ENCODE measurements at regions not wholly inside any gene's neighbourhood (a gene's known extent, or its start where the extent isn't known, plus 50 kb on each side); places are given as distances from the start of the nearest gene placed in this dataset.
A peak's percentile ranks its signal among the peaks of the same experiment; 100 is the strongest.

DNA sequence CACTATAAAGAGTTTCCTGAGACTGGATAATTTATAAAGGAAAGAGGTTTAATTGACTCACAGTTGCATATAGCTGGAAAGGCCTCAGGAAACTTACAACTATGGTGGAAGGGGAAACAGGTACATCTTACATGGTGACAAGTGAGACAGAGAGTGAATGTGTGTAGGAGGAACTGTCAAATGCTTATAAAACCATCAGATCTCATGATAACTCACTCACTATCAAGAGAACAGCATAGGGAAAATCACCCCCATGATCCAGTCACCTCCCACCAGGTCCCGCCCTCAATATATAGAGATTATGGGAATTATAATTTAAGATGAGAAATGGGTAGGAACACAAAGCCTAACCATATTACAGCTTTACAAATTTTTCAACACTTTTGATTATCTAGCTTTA is 266.0 kb downstream of the DTHD1 start:
- ChIA-PET CTCF (no interaction called here), POLR2A (no interaction called here)
- intact Hi-C loops (cut with micrococcal nuclease), result no loop called here

DNA sequence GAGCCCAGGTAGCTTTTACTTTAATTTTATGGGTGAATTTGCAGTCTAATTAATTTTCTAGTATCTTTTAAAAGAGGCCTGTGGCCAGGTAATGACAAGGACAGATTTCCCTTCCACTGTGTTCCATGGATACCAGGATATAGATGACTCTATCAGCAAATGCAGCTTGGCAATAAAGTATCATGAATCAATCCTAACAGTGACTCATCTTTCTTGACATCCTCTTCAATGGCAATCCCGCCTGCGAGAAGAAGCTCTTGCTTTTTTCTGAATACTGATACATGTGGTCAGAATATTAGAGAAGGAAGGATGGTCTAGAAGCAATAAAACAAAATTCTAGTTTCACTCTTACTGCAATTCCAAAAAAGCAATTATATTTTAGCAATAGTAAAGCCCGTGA is 267.8 kb downstream of the DTHD1 start:
- CTCF ChIA-PET, result no interaction called here
- Mint-ChIP-seq H3K27me3 (peaks cover 2% of the 10 kb centered on the region), H3K36me3 (ENCODE audit: low read depth) (no peaks in the 10 kb centered on the region), H3K4me1 (ENCODE audit: low read depth) (peaks cover 10% of the 10 kb centered on the region), H3K9me3 (no peaks in the 10 kb centered on the region), H3K27ac (no peak overlapping the region), H3K4me3 (no peak overlapping the region)
- POLR2A ChIA-PET, result no interaction called here
- TF ChIP-seq, protein P1, sequence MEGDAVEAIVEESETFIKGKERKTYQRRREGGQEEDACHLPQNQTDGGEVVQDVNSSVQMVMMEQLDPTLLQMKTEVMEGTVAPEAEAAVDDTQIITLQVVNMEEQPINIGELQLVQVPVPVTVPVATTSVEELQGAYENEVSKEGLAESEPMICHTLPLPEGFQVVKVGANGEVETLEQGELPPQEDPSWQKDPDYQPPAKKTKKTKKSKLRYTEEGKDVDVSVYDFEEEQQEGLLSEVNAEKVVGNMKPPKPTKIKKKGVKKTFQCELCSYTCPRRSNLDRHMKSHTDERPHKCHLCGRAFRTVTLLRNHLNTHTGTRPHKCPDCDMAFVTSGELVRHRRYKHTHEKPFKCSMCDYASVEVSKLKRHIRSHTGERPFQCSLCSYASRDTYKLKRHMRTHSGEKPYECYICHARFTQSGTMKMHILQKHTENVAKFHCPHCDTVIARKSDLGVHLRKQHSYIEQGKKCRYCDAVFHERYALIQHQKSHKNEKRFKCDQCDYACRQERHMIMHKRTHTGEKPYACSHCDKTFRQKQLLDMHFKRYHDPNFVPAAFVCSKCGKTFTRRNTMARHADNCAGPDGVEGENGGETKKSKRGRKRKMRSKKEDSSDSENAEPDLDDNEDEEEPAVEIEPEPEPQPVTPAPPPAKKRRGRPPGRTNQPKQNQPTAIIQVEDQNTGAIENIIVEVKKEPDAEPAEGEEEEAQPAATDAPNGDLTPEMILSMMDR (IDR thresholded peaks at IDR 0.05), result no peak
- DNase-seq (no peak), ATAC-seq (no peak)
- intact Hi-C loops (cut with micrococcal nuclease), result no loop called here

More for the DNA sequence above, 266.0 kb downstream of the DTHD1 start:
- H3K4me1 Mint-ChIP-seq (ENCODE audit: low read depth), result peaks cover 10% of the 10 kb centered on the region
- H3K27me3 Mint-ChIP-seq, result peaks cover 2% of the 10 kb centered on the region
- TF ChIP-seq, protein P1 (IDR thresholded peaks at IDR 0.05), result no peak
- no peak for ATAC-seq
- no peaks in the 10 kb centered on the region for H3K9me3 Mint-ChIP-seq
- DNase-seq, result no peak
- H3K36me3 Mint-ChIP-seq (ENCODE audit: low read depth), result no peaks in the 10 kb centered on the region
- no peak overlapping the region for H3K4me3 Mint-ChIP-seq
- H3K27ac Mint-ChIP-seq, result no peak overlapping the region

DNA sequence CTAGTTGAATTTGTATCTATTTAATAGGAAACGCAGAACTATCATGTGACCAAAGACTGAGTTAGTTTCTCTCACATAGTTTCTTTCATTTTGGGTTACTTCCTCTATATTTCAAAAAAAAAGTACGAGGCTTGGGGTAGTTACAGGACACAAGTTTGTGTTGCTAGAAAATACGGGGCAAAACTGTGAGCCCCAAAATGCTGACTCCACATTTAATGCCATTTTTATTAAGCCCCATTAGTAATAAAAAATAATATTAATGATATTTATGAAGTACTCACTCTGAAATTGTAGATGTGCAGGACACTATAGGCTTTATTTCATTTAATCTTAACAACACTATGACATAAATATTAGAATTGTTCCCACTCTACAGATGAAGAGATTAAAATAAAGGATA is 268.6 kb downstream of the DTHD1 start:
- no peaks in the 10 kb centered on the region for H3K9me3 Mint-ChIP-seq
- no peak overlapping the region for H3K27ac Mint-ChIP-seq
- CTCF ChIA-PET, result interaction anchor here (0.8 kb wide), 1 partner anchor 36 kb away, joined by 3 read pairs; no protein-coding TSS in a partner anchor

DNA sequence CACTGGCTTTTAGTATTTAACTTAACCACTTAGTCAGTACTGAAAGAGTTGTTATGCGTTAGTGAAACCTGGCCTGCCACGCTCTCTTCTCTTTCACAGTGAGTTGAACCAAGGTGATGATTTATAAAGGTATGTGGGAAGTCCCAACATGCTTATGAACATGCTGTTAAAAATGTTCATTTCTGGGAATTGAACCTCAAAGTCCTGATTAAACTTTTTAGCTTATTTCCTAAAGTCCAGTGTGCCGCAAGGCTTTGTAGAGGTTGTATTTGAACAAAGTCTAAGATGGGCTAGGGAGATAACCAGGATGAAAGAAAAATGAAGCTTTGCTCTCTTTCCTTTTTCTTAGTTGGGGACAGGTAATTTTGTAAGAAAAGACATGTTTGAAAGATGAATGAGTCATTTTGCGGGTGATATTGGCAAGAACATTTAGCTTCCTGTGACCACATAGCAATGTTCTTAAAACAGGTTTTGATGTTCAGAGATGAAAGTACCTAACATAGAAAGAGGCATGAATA is 270.3 kb downstream of the DTHD1 start:
- ChIA-PET CTCF (interaction anchor here (0.8 kb wide), 1 partner anchor 152 kb away, joined by 3 read pairs; no protein-coding TSS in a partner anchor), POLR2A (no interaction called here)
- Mint-ChIP-seq H3K9me3 (no peaks in the 10 kb centered on the region), H3K27me3 (peaks cover 2% of the 10 kb centered on the region), H3K27ac (peak overlapping the region; percentile 50), H3K4me3 (no peak overlapping the region), H3K4me1 (ENCODE audit: low read depth) (peaks cover 10% of the 10 kb centered on the region), H3K36me3 (ENCODE audit: low read depth) (no peaks in the 10 kb centered on the region)
- intact Hi-C loops (cut with micrococcal nuclease), result no loop called here
- TF ChIP-seq, protein P1 (IDR thresholded peaks at IDR 0.05), result no peak
- ATAC-seq, result peak; percentile 92
- peak; percentile 56 for DNase-seq

More for the DNA sequence above, 268.6 kb downstream of the DTHD1 start:
- Mint-ChIP-seq H3K36me3 (ENCODE audit: low read depth) (no peaks in the 10 kb centered on the region), H3K4me3 (no peak overlapping the region), H3K4me1 (ENCODE audit: low read depth) (peaks cover 10% of the 10 kb centered on the region), H3K27me3 (peaks cover 2% of the 10 kb centered on the region)
- TF ChIP-seq, protein P1 (IDR thresholded peaks at IDR 0.05), result no peak
- ATAC-seq (no peak), DNase-seq (no peak)
- intact Hi-C loops (cut with micrococcal nuclease), result no loop called here
- POLR2A ChIA-PET, result no interaction called here

DNA sequence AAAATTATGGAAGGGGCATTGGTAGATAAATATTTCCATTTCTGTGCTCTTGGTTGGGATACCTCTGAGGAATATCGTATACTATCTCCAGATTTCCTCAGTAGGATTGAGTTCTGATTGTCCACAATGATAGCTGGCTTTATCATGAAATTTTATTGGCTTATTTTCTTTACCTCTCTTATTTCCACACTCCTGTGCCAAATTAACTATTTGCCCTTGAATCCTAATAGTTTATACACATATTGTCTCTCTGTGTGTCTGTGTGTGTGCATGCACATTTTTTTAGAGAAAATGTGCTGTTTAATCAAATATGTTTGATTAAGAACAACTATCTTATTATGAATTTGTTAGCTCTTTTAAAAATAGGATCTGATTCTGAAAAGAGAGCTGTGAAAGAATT is 271.6 kb downstream of the DTHD1 start:
- H3K36me3 Mint-ChIP-seq (ENCODE audit: low read depth), result no peaks in the 10 kb centered on the region
- POLR2A ChIA-PET, result no interaction called here
- H3K27ac Mint-ChIP-seq, result no peak overlapping the region
- DNase-seq, result no peak
- CTCF ChIA-PET, result no interaction called here
- no peaks in the 10 kb centered on the region for H3K27me3 Mint-ChIP-seq
- intact Hi-C loops (cut with micrococcal nuclease), result no loop called here
- no peaks in the 10 kb centered on the region for H3K9me3 Mint-ChIP-seq
- H3K4me1 Mint-ChIP-seq (ENCODE audit: low read depth), result peaks cover 10% of the 10 kb centered on the region
- TF ChIP-seq, protein P1 (IDR thresholded peaks at IDR 0.05), result no peak
- no peak overlapping the region for H3K4me3 Mint-ChIP-seq
- no peak for ATAC-seq
